Tibial nerve (tissue), 3 donors: ENCODE measurements at regions not wholly inside any gene's neighbourhood (a gene's known extent, or its start where the extent isn't known, plus 50 kb on each side); places are given as distances from the start of the nearest gene placed in this dataset.

Experiments
- CTCF ChIP-seq, 5 experiments: fragments of 200-600 bp in 3 of 5; fragments of 450-650 bp in 2 of 5; sonication (generic) in 3 of 5; IDR thresholded peaks; one replicate each; pipeline ENCODE4 v1.5.1; 2016 to 2019; ENCODE audit warnings: antibody characterized with exemption in 5 of 5, mild to moderate bottlenecking in 3 of 5, moderate library complexity in 2 of 5
- POLR2A ChIP-seq, 2 donors: fragments of 450-650 bp; IDR thresholded peaks; one replicate each; pipeline ENCODE4 v1.6.1; 2017; ENCODE audit warnings: antibody characterized with exemption in 2 of 2, mild to moderate bottlenecking in 2 of 2, moderate library complexity in 2 of 2

- TF ChIP-seq CTCF (IDR thresholded peaks at IDR 0.05) (no peak), POLR2A (IDR thresholded peaks at IDR 0.05) (no peak)
Observed at GRCh38 chr3:94568041-94568440, 505.2 kb downstream of the NSUN3 start.
